ENCODE measurements at regions not wholly inside any gene's neighbourhood (a gene's known extent, or its start where the extent isn't known, plus 50 kb on each side); places are given as distances from the start of the nearest gene placed in this dataset.

GRCh38 chr16:73823205-73823849 lies 473.3 kb upstream of the PSMD7 start:
- DNase-seq (ENCODE audit: low read depth): no peak

- DNase-seq (ENCODE audit: low read depth): no peak
Observed at GRCh38 chr16:73817526-73818324, 478.9 kb upstream of the PSMD7 start.

- peak; percentile 28 for DNase-seq (ENCODE audit: low read depth)
Observed at GRCh38 chr16:73813527-73813926, 483.1 kb upstream of the PSMD7 start.

GRCh38 chr16:73804456-73804855 lies 492.2 kb upstream of the PSMD7 start:
- DNase-seq (ENCODE audit: low read depth): no peak

GRCh38 chr16:73798471-73798870 lies 498.1 kb upstream of the PSMD7 start:
- no peak for DNase-seq (ENCODE audit: low read depth)

GRCh38 chr16:73797115-73797514 lies 499.5 kb upstream of the PSMD7 start:
- DNase-seq (ENCODE audit: low read depth): no peak

- DNase-seq (ENCODE audit: low read depth): no peak
Observed at GRCh38 chr16:73796241-73796640, 500.4 kb upstream of the PSMD7 start.

- no peak for DNase-seq (ENCODE audit: low read depth)
Observed at GRCh38 chr16:73794994-73795393, 501.6 kb upstream of the PSMD7 start.

GRCh38 chr16:73793871-73794437 lies 502.7 kb upstream of the PSMD7 start:
- DNase-seq (ENCODE audit: low read depth): no peak

GRCh38 chr16:73793260-73793659 lies 503.4 kb upstream of the PSMD7 start:
- DNase-seq (ENCODE audit: low read depth): no peak

- DNase-seq (ENCODE audit: low read depth): no peak
Observed at GRCh38 chr16:73792199-73793020, 504.2 kb upstream of the PSMD7 start.

- DNase-seq (ENCODE audit: low read depth): no peak
Observed at GRCh38 chr16:73781297-73781696, 515.3 kb upstream of the PSMD7 start.

GRCh38 chr16:73778887-73779286 lies 517.7 kb upstream of the PSMD7 start:
- no peak for DNase-seq (ENCODE audit: low read depth)

GRCh38 chr16:73775841-73776388 lies 520.7 kb upstream of the PSMD7 start:
- DNase-seq (ENCODE audit: low read depth): no peak

GRCh38 chr16:73771196-73772064 lies 525.2 kb upstream of the PSMD7 start:
- DNase-seq (ENCODE audit: low read depth): peak; percentile 64

GRCh38 chr16:73768786-73769203 lies 527.8 kb upstream of the PSMD7 start:
- DNase-seq (ENCODE audit: low read depth): peak; percentile 55

- DNase-seq (ENCODE audit: low read depth): no peak
Observed at GRCh38 chr16:73764321-73764720, 532.3 kb upstream of the PSMD7 start.

GRCh38 chr16:73756289-73757178 lies 540.1 kb upstream of the PSMD7 start:
- no peak for DNase-seq (ENCODE audit: low read depth)

GRCh38 chr16:73753931-73754330 lies 542.7 kb upstream of the PSMD7 start:
- no peak for DNase-seq (ENCODE audit: low read depth)

GRCh38 chr16:73750639-73751038 lies 546.0 kb upstream of the PSMD7 start:
- DNase-seq (ENCODE audit: low read depth): no peak

Measured in Daoy (cell line).